AG04450 (cell line): ENCODE measurements at regions not wholly inside any gene's neighbourhood (a gene's known extent, or its start where the extent isn't known, plus 50 kb on each side); places are given as distances from the start of the nearest gene placed in this dataset.

Experiments used
- CTCF ChIA-PET: fragments of 300-600, 350-600 bp; formaldehyde crosslinking; extraction: SDS; loops from one replicate; lab custom pipeline; 2022; ENCODE audit warnings: antibody characterized with exemption, inconsistent platforms; lab: Charles Lee
- POLR2A ChIA-PET: fragments of 350-600 bp; formaldehyde crosslinking; extraction: SDS; loops from one replicate; lab custom pipeline; 2021; ENCODE audit warnings: antibody characterized with exemption, inconsistent platforms; lab: Yijun Ruan, JAX
- DNase-seq: peaks from one replicate; pipeline ENCODE4 v3.0.0-alpha.2; 2011; ENCODE audit warnings: low read depth, low spot score
- H3K27ac ChIP-seq: one replicate; pipeline ENCODE4 v1.5.1; 2012; ENCODE audit warnings: low read depth, low read length, control low read depth
- H3K27me3 ChIP-seq: one replicate; pipeline ENCODE4 v1.6.0; 2012; ENCODE audit warnings: low read length; ENCODE audit not compliant: control insufficient read depth, insufficient read depth
- H3K4me3 ChIP-seq: 2 replicates; pipeline ENCODE4 v1.5.1; 2011; ENCODE audit warnings: mild to moderate bottlenecking, low read depth, low read length, control low read depth
- H3K9me3 ChIP-seq: 2 replicates; pipeline ENCODE4 v1.5.1; 2012; ENCODE audit warnings: low read length; ENCODE audit not compliant: control insufficient read depth, insufficient read depth
- CTCF ChIP-seq: IDR thresholded peaks from 2 replicates; pipeline ENCODE4 v1.5.1; 2011; ENCODE audit warnings: low read depth, low read length, control low read depth, inconsistent platforms

GRCh38 chr10:125300937-125301336, 140.6 kb upstream of the CTBP2 start:
- ChIA-PET CTCF (no interaction called here), POLR2A (no interaction called here)

GRCh38 chr10:125299461-125299860, 139.1 kb upstream of the CTBP2 start:
- no peaks in the 10 kb centered on the region for H3K9me3 ChIP-seq
- DNase-seq: no peak
- POLR2A ChIA-PET: no interaction called here
- peaks cover 16% of the 10 kb centered on the region for H3K27me3 ChIP-seq
- no peak for TF ChIP-seq CTCF
- H3K4me3 ChIP-seq: no peak overlapping the region
- no peak overlapping the region for H3K27ac ChIP-seq
- CTCF ChIA-PET: no interaction called here

More at GRCh38 chr10:125300937-125301336, 140.6 kb upstream of the CTBP2 start:
- H3K27ac ChIP-seq: no peak overlapping the region
- no peak overlapping the region for H3K4me3 ChIP-seq
- DNase-seq: no peak
- peaks cover 13% of the 10 kb centered on the region for H3K27me3 ChIP-seq
- TF ChIP-seq CTCF: no peak
- H3K9me3 ChIP-seq: no peaks in the 10 kb centered on the region

DNA sequence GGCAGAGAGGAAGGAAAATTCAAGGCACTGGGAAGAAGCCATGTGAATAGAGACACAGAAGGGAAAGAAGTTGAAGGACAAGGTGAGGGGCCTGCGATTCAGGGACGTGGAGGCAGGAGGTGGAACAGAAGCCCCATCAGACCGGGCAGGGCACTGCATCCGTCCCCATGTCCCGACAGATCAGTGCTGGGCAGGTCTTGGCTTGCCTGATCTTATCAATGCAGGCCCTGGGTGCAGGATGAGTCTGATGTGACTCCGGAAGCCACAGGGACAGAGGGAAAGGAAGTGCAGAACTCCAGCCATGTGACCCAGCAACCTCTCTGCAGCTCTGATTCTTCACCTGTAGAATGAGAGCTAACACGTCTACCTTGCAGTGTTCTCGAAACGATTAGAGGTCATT, 136.2 kb upstream of the CTBP2 start:
- POLR2A ChIA-PET: no interaction called here
- Histone ChIP-seq H3K9me3 (no peaks in the 10 kb centered on the region), H3K27ac (no peak overlapping the region), H3K27me3 (peaks cover 12% of the 10 kb centered on the region), H3K4me3 (no peak overlapping the region)
- TF ChIP-seq CTCF: no peak
- CTCF ChIA-PET: no interaction called here
- no peak for DNase-seq

DNA sequence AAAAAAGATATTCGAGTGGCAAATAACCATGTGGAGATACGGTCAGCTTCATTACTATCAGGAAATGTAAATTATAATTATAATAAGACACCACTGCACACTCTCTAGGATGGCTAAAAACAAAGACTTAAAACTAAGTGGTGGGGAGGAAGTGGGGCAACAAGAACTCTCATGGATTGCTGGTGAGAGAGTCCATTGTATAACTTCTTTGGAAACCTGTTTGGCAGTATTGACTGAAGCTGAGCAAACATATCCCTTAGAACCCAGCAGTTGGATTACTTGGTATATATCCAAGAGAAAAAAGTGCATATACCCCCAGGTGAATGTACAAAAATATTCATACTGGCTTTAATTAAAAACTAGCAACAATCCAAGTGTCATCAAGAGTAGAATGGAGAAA, 133.7 kb upstream of the CTBP2 start:
- Histone ChIP-seq H3K9me3 (no peaks in the 10 kb centered on the region), H3K27ac (no peak overlapping the region), H3K27me3 (peaks cover 5% of the 10 kb centered on the region), H3K4me3 (no peak overlapping the region)
- CTCF ChIA-PET: no interaction called here
- no peak for DNase-seq
- POLR2A ChIA-PET: no interaction called here
- no peak for TF ChIP-seq CTCF

GRCh38 chr10:125291836-125292235, 131.5 kb upstream of the CTBP2 start:
- Histone ChIP-seq H3K9me3 (no peaks in the 10 kb centered on the region), H3K27ac (no peak overlapping the region), H3K4me3 (no peak overlapping the region), H3K27me3 (peaks cover 5% of the 10 kb centered on the region)
- ChIA-PET POLR2A (no interaction called here), CTCF (no interaction called here)
- no peak for DNase-seq
- no peak for TF ChIP-seq CTCF
